ENCODE measurements at regions not wholly inside any gene's neighbourhood (a gene's known extent, or its start where the extent isn't known, plus 50 kb on each side); places are given as distances from the start of the nearest gene placed in this dataset.

DNA sequence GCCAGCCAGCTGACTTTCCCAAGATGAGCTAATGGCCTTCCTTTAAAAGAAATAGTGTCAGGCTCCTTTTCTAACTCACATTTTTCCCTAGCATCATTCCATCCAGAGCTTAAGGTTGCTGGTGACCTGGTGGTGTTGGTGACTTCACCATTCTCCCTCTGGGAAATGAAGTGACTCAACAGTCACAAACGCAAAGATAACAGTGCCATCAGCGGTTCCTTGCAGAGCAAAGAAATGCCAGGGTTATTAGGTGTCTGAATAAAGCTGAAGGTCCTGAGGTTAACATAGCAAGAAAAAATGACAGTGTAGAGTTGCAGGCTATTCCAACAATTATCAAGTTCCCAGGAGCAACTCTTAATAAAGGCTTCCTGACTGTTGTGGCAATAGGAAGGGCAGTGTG lies 111.8 kb upstream of the SLC44A1 start:
- H3K9me3 Mint-ChIP-seq, result no peaks in the 10 kb centered on the region
- H3K4me1 Mint-ChIP-seq (ENCODE audit: low read depth), result peaks cover 20% of the 10 kb centered on the region
- CTCF ChIA-PET, result interaction anchor here (1.1 kb wide), 1 partner anchor 269 kb away, joined by 3 read pairs; no protein-coding TSS in a partner anchor
- H3K27ac Mint-ChIP-seq, result no peak overlapping the region
- DNase-seq (no peak), ATAC-seq (no peak)
- POLR2A ChIA-PET, result interaction anchor here (1.1 kb wide), 1 partner anchor 11 kb away, joined by 3 read pairs; no protein-coding TSS in a partner anchor
- TF ChIP-seq, protein P1, sequence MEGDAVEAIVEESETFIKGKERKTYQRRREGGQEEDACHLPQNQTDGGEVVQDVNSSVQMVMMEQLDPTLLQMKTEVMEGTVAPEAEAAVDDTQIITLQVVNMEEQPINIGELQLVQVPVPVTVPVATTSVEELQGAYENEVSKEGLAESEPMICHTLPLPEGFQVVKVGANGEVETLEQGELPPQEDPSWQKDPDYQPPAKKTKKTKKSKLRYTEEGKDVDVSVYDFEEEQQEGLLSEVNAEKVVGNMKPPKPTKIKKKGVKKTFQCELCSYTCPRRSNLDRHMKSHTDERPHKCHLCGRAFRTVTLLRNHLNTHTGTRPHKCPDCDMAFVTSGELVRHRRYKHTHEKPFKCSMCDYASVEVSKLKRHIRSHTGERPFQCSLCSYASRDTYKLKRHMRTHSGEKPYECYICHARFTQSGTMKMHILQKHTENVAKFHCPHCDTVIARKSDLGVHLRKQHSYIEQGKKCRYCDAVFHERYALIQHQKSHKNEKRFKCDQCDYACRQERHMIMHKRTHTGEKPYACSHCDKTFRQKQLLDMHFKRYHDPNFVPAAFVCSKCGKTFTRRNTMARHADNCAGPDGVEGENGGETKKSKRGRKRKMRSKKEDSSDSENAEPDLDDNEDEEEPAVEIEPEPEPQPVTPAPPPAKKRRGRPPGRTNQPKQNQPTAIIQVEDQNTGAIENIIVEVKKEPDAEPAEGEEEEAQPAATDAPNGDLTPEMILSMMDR (IDR thresholded peaks at IDR 0.05), result no peak
- no peak overlapping the region for H3K4me3 Mint-ChIP-seq
- intact Hi-C loops (cut with micrococcal nuclease), result no loop called here
- no peaks in the 10 kb centered on the region for H3K27me3 Mint-ChIP-seq
- H3K36me3 Mint-ChIP-seq (ENCODE audit: low read depth), result no peaks in the 10 kb centered on the region

DNA sequence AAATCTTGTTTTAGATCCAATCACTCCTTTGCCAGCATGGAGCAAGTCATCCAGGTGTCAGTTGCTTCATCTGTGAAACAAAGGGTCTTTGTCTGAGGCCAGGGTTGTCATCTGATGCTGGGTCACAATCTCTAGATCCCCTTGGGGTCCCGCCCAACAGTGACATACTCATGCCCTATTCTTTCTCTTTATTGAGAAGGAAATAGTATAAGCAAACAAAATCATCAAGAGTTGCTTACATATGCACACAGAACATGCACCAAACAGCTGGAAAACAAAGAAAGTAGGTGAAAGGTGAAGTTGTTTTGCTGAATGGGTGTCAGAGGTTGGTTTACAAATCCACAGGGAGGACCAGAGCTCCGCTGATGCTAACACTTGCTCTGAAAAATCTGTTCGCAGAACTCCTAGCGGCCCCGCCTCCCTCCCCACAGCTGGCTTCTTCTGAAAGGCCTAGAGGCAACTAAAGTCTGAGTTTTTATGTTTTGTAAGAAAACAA lies 106.1 kb upstream of the SLC44A1 start:
- TF ChIP-seq, protein P1 (IDR thresholded peaks at IDR 0.05), result no peak
- Mint-ChIP-seq H3K27ac (no peak overlapping the region), H3K27me3 (peaks cover 1% of the 10 kb centered on the region), H3K4me1 (ENCODE audit: low read depth) (peaks cover 9% of the 10 kb centered on the region), H3K9me3 (no peaks in the 10 kb centered on the region), H3K36me3 (ENCODE audit: low read depth) (no peaks in the 10 kb centered on the region), H3K4me3 (no peak overlapping the region)
- ATAC-seq, result no peak
- ChIA-PET CTCF (no interaction called here), POLR2A (no interaction called here)
- intact Hi-C loops (cut with micrococcal nuclease), result no loop called here
- no peak for DNase-seq

DNA sequence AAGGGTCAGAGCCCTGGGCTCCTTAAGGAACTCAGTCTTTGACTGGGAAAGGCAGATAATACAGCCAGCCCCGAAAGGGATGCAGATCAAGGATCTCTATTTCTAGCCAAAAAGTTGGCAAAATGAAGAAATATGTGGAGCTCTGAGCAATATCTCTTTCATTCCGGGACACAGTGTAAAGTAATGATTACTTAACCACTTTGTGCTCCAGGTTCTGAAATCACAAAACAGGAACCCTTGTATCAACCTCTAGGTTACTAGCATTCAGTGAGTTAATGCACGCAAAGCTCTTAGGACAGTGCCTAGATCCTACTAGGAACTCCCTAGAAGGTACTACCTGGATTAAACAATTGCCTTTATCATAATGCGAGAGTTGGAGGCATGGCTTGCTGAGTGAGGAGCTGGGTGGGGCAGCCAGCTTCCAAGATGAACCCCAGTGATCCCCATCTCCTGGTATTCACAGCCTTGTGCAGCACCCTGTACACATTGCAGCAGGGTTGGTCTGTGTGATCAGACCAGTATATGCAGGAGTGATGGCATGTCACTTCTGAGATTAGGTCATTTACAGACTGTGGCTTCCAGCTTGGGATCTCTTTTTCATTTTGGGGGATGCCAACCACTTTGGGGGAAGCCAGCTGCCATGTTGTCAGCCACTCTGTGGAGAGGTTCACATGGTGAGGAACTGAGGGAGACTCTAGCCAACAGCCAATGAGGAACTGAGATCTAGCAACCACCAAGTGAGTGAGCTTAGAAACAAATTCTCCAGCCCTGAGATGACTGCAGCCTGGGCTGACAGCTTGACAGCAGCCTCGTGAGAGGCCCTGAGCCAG lies 103.1 kb upstream of the SLC44A1 start:
- ChIA-PET CTCF (interaction anchor here (1.0 to 1.4 kb wide), 2 partner anchors 8 to 18 kb away, joined by 3 read pairs; no protein-coding TSS in a partner anchor), POLR2A (no interaction called here)
- intact Hi-C loops (cut with micrococcal nuclease), result loop anchor here (10.0 kb wide), 1 partner anchor 347 kb away; no protein-coding TSS in a partner anchor
- H3K4me3 Mint-ChIP-seq, result no peak overlapping the region
- no peak overlapping the region for H3K27ac Mint-ChIP-seq
- DNase-seq (no peak), ATAC-seq (no peak)
- H3K4me1 Mint-ChIP-seq (ENCODE audit: low read depth), result peaks cover 12% of the 10 kb centered on the region
- TF ChIP-seq, protein P1 (IDR thresholded peaks at IDR 0.05), result no peak
- H3K27me3 Mint-ChIP-seq, result peaks cover 1% of the 10 kb centered on the region
- H3K9me3 Mint-ChIP-seq, result no peaks in the 10 kb centered on the region
- H3K36me3 Mint-ChIP-seq (ENCODE audit: low read depth), result no peaks in the 10 kb centered on the region

DNA sequence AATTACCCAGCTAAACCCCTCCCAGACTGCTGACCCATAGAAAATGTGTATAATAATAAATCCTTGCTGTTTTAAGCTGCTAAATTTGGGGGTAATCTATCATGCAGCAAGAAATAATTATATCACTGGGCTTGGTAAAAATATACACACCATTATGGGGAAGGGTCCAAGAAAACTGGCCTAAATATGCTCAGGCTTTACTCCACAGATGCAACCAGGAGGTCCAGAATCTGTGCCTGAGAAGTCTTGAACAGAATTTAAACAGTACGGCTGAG lies 102.5 kb upstream of the SLC44A1 start:
- intact Hi-C loops (cut with micrococcal nuclease), result loop anchor here (10.0 kb wide), 1 partner anchor 347 kb away; no protein-coding TSS in a partner anchor
- peaks cover 12% of the 10 kb centered on the region for H3K4me1 Mint-ChIP-seq (ENCODE audit: low read depth)

More for the DNA sequence above, 102.5 kb upstream of the SLC44A1 start:
- ATAC-seq (no peak), DNase-seq (no peak)
- H3K27me3 Mint-ChIP-seq, result peaks cover 1% of the 10 kb centered on the region
- H3K27ac Mint-ChIP-seq, result no peak overlapping the region
- ChIA-PET POLR2A (no interaction called here), CTCF (interaction anchor here (1.0 kb wide), 1 partner anchor 8 kb away, joined by 3 read pairs; no protein-coding TSS in a partner anchor)
- H3K9me3 Mint-ChIP-seq, result no peaks in the 10 kb centered on the region
- H3K4me3 Mint-ChIP-seq, result no peak overlapping the region
- H3K36me3 Mint-ChIP-seq (ENCODE audit: low read depth), result no peaks in the 10 kb centered on the region
- TF ChIP-seq, protein P1 (IDR thresholded peaks at IDR 0.05), result no peak

Measured in activated CD8-positive, alpha-beta T cell treated with anti-CD3 and anti-CD28 coated beads for 36 hours (primary cell).